Pancreas (tissue), 10 donors: ENCODE measurements at regions not wholly inside any gene's neighbourhood (a gene's known extent, or its start where the extent isn't known, plus 50 kb on each side); places are given as distances from the start of the nearest gene placed in this dataset.

Source experiments
- ATAC-seq, 4 donors: fragments of 200-7000 bp; cut with Tn5 transposase; one replicate each; pipeline versions ENCODE4 v1.8.0 to v1.9.1; 2020; ENCODE audit warnings: mild to moderate bottlenecking in 4 of 4, moderate library complexity in 4 of 4
- DNase-seq, 6 donors: peaks; one replicate each; pipeline ENCODE4 v3.0.0-alpha.2; 2020
- FAIRE-seq: peaks from 2 replicates; lab custom pipeline; 2012; peaks lifted over from hg19 to GRCh38; lab: Jason Lieb, UNC
- H3K27ac ChIP-seq, 4 donors: fragments of 200-600 bp; sonication (generic); 1 replicate in 3 of 4; 2 replicates in 1 of 4; pipeline versions ENCODE4 v1.5.0 to v1.8.0; 2020
- H3K27me3 ChIP-seq, 4 donors: fragments of 200-600 bp; one replicate each; pipeline ENCODE4 v1.8.0; 2021
- H3K36me3 ChIP-seq, 3 donors: fragments of 200-600 bp; sonication (generic) in 1 of 3; one replicate each; pipeline versions ENCODE4 v1.5.0 to v1.8.0; 2020 to 2021
- H3K4me1 ChIP-seq, 3 donors: fragments of 200-600 bp; one replicate each; pipeline ENCODE4 v1.8.0; 2021
- H3K4me3 ChIP-seq, 4 donors: fragments of 200-600 bp; sonication (generic) in 2 of 4; one replicate each; pipeline versions ENCODE4 v1.5.0 to v1.8.0; 2020 to 2021
- H3K9me3 ChIP-seq, 4 donors: fragments of 200-600 bp; one replicate each; pipeline ENCODE4 v1.8.0; 2021
- WGBS, 2 donors: extraction: QIAGEN DNeasy Blood & Tissue Kit; methylation state at CpG; one replicate each; pipeline ENCODE4 v1.1.7; 2013; 5-methylcytosine and 5-hydroxymethylcytosine counted together
- intact Hi-C, 3 donors: fragments of 100-400 bp; cut with DNase I; formaldehyde crosslinking; loops; one replicate each; pipeline versions ENCODE4 v1.11.1 to v1.14.2; 2022
- TF ChIP-seq, protein P1 (sequence below), 4 donors: fragments of 200-600 bp; sonication (generic) in 3 of 4; IDR thresholded peaks; one replicate each; pipeline versions ENCODE4 v1.5.0 to v1.8.0; 2021; ENCODE audit warnings: antibody characterized with exemption in 4 of 4
- donor health status: healthy with polysubstance abuse.
- donor health status: DM: no; HTN: no; CAD: no; lungs with moderate emphysema.
- donor health status: DM: no; HTN: no; CAD: no.
- donor health status: control.
- donor health status: control.
- donor health status: Bipolar disorder and iron deficiency.
- donor health status: DM: yes; HTN: yes; CAD: no.
- donor health status: DM: no; HTN: no; CAD: no.
- donor health status: DM: no; HTN: no; CAD: no.
- donor health status: DM: yes; HTN: yes; CAD: no.

- ATAC-seq = peak in 2 of 4 donors; percentile 47 to 52
- Histone ChIP-seq H3K4me1 (no peaks in the 10 kb centered on the region), H3K27me3 (no peaks in the 10 kb centered on the region), H3K36me3 (no peaks in the 10 kb centered on the region), H3K4me3 (no peak overlapping the region), H3K27ac (no peak overlapping the region), H3K9me3 (no peaks in the 10 kb centered on the region)
- TF ChIP-seq, protein P1, sequence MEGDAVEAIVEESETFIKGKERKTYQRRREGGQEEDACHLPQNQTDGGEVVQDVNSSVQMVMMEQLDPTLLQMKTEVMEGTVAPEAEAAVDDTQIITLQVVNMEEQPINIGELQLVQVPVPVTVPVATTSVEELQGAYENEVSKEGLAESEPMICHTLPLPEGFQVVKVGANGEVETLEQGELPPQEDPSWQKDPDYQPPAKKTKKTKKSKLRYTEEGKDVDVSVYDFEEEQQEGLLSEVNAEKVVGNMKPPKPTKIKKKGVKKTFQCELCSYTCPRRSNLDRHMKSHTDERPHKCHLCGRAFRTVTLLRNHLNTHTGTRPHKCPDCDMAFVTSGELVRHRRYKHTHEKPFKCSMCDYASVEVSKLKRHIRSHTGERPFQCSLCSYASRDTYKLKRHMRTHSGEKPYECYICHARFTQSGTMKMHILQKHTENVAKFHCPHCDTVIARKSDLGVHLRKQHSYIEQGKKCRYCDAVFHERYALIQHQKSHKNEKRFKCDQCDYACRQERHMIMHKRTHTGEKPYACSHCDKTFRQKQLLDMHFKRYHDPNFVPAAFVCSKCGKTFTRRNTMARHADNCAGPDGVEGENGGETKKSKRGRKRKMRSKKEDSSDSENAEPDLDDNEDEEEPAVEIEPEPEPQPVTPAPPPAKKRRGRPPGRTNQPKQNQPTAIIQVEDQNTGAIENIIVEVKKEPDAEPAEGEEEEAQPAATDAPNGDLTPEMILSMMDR (IDR thresholded peaks at IDR 0.05) = no peak
- no peak for DNase-seq
- intact Hi-C loops = no loop called here
- FAIRE-seq = no peak
- 33 to 48% methylated on average over 5 of the region's 5 CpGs for WGBS, 2 donors
Measured at GRCh38 chr1:110736900-110737605, 62.3 kb upstream of the KCNA3 start.

DNA sequence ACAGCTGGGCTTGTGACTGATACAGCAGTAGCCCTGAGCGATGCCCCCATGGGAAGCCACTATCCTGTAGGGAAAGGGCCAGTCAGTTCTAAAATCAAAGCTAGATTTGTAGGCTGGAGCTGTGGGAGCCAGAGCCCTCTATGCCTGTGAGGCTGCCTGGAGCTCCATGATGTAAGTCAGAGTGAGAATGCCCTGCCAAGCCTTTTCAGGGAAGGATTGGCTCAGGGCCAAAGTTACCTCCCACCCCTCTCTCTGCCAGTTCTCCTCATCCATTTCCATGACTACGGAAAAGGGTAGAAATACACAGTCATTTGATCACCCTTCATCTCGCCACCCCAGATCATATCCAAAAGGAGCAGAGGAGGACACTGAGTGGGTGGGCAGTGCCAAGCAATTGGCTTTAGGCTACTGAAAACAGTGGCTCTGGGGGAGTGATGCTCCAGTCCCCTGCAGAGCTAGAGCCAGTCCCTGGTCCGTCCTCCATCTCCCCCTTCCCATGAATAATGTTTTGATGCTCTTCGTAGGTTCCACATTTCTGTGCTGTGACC, 59.5 kb upstream of the KCNA3 start:
- Histone ChIP-seq H3K4me3 (no peak overlapping the region), H3K27ac (no peak overlapping the region), H3K36me3 (no peaks in the 10 kb centered on the region), H3K27me3 (no peaks in the 10 kb centered on the region), H3K9me3 (no peaks in the 10 kb centered on the region), H3K4me1 (no peaks in the 10 kb centered on the region)
- DNase-seq (no peak), ATAC-seq (no peak), FAIRE-seq (no peak)
- intact Hi-C loops = no loop called here
- TF ChIP-seq, protein P1 (IDR thresholded peaks at IDR 0.05) = no peak
- 43 to 54% methylated on average over 5 of the region's 5 CpGs for WGBS, 2 donors

DNA sequence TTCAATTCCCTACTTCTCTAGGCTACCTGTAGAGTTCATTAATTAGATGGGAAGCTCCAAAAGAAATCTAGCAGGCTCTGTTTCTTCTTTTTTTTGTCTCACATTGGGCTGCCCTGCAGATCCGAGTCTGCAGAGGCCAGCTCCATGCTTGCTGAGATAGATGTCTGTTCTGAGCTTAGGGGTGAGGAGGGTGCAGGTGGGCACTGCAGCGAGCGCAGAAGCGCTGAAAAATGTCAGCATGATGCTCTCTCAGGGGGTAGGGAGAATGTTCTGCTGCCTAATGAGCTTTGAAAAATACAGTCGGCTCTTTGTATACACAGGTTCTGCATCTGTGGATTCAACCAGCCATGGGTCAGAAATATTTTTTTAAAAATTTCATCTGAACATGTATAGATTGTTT, 56.8 kb upstream of the KCNA3 start:
- H3K36me3 ChIP-seq = no peaks in the 10 kb centered on the region
- no peaks in the 10 kb centered on the region for H3K27me3 ChIP-seq
- no peaks in the 10 kb centered on the region for H3K9me3 ChIP-seq
- H3K4me3 ChIP-seq = no peak overlapping the region
- no peaks in the 10 kb centered on the region for H3K4me1 ChIP-seq
- FAIRE-seq (no peak), DNase-seq (no peak), ATAC-seq (no peak)
- intact Hi-C loops = no loop called here
- H3K27ac ChIP-seq = no peak overlapping the region
- TF ChIP-seq, protein P1 (IDR thresholded peaks at IDR 0.05) = no peak
- WGBS, 2 donors = 55 to 62% methylated on average over 5 of the region's 5 CpGs

DNA sequence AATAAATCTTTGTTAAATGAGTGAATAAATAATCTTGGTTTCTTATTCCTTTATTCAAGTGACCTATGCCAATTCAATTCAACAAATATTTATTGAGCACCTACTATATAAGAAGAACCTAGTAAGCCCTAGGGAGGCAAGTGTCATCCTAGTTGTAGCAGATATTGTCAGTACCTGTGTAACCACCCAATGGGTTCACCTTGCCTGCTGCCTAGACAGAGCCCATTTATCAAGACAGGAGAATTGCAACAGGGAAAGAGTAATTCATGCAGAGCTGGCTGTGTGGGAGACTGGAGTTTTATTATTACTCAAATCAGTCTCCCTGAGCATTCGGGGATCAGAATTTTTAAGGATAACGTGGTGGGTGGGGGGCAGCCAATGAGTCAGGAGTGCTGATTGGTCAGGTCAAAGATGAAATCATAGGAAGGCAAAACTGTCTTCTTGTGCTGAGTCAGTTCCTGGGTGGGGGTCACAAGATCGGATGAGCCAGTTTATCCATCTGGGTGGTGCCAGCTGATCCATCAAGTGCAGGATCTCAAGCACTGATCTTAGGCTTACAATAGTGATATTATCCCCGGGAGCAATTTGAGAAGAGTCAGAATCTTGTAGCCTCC, 53.8 kb upstream of the KCNA3 start:
- no peaks in the 10 kb centered on the region for H3K27me3 ChIP-seq
- TF ChIP-seq, protein P1 (IDR thresholded peaks at IDR 0.05) = no peak
- WGBS, 2 donors = 46 to 64% methylated on average over 4 of the region's 4 CpGs
- FAIRE-seq = no peak
- no peak for DNase-seq
- H3K36me3 ChIP-seq = no peaks in the 10 kb centered on the region
- H3K27ac ChIP-seq = no peak overlapping the region
- H3K4me3 ChIP-seq = no peak overlapping the region
- intact Hi-C loops = no loop called here
- no peaks in the 10 kb centered on the region for H3K9me3 ChIP-seq
- ATAC-seq = no peak
- H3K4me1 ChIP-seq = no peaks in the 10 kb centered on the region

- WGBS, 2 donors = 36 to 50% methylated on average over 3 of the region's 3 CpGs
- FAIRE-seq (no peak), ATAC-seq (peak in 1 of 4 donors; percentile 20), DNase-seq (no peak)
- H3K27ac ChIP-seq = no peak overlapping the region
- H3K27me3 ChIP-seq = no peaks in the 10 kb centered on the region
- H3K4me1 ChIP-seq = no peaks in the 10 kb centered on the region
- H3K4me3 ChIP-seq = no peak overlapping the region
- H3K9me3 ChIP-seq = no peaks in the 10 kb centered on the region
- intact Hi-C loops = no loop called here
- no peaks in the 10 kb centered on the region for H3K36me3 ChIP-seq
- TF ChIP-seq, protein P1 (IDR thresholded peaks at IDR 0.05) = no peak
Measured at GRCh38 chr1:110727246-110727645, 52.5 kb upstream of the KCNA3 start.
